ENCODE measurements at regions not wholly inside any gene's neighbourhood (a gene's known extent, or its start where the extent isn't known, plus 50 kb on each side); places are given as distances from the start of the nearest gene placed in this dataset.

GRCh38 chr11:109547356-109548027 lies 125.5 kb downstream of the C11orf87 start:
- TF ChIP-seq EZH2phosphoT487 (IDR thresholded peaks at IDR 0.05): no peak
- TF ChIP-seq CTCF (IDR thresholded peaks at IDR 0.05): no peak
- no peak for TF ChIP-seq EZH2 (IDR thresholded peaks at IDR 0.05)
